HepG2 (cell line): ENCODE measurements at regions not wholly inside any gene's neighbourhood (a gene's known extent, or its start where the extent isn't known, plus 50 kb on each side); places are given as distances from the start of the nearest gene placed in this dataset.

Experiments used
- ATAC-seq: fragments of 200-7000 bp; cut with Tn5 transposase; 3 replicates; pipeline ENCODE4 v1.9.1; 2020; ENCODE audit warnings: mild to moderate bottlenecking, moderate library complexity
- BruUV-seq: library from RNA; stranded (reverse); fragments of 400-500 nt; replicated peaks from 2 replicates; lab custom pipeline; 2021; lab: Mats Ljungman, UMichigan
- CTCF ChIA-PET: fragments of 300-600 bp; formaldehyde crosslinking; extraction: SDS; loops from one replicate; lab custom pipeline; 2021; ENCODE audit warnings: low total read pairs, inconsistent platforms, low intra/inter-chr PET ratio; lab: Yijun Ruan, JAX
- POLR2A ChIA-PET: fragments of 350-600 bp; sonication (Branson Sonifier 250); formaldehyde crosslinking; loops from one replicate; lab custom pipeline; 2020; ENCODE audit warnings: antibody characterized with exemption, inconsistent platforms; lab: Yijun Ruan, JAX
- DNase-seq: peaks from one replicate; pipeline ENCODE4 v3.0.0-alpha.2; 2015; ENCODE audit warnings: low spot score
- FAIRE-seq: peaks from 3 replicates; lab custom pipeline; 2011; peaks lifted over from hg19 to GRCh38; lab: Jason Lieb, UNC
- H2AFZ ChIP-seq: one replicate; pipeline ENCODE4 v1.6.1; 2011; ENCODE audit warnings: low read length, inconsistent platforms
- H3K27ac ChIP-seq: fragments of 300-600 bp; 3 replicates; pipeline ENCODE4 v1.8.0; 2011; ENCODE audit warnings: mixed run types, mild to moderate bottlenecking, mixed read lengths, low read length, inconsistent platforms; ENCODE audit not compliant: insufficient read depth; ENCODE audit errors: extremely low read length
- H3K27me3 ChIP-seq, 2 experiments: fragments of 200-600 bp in 1 of 2; 2 replicates in 1 of 2; 3 replicates in 1 of 2; pipeline versions ENCODE4 v1.6.0 to v1.8.0; 2011; ENCODE audit warnings: low read length in 2 of 2, mild to moderate bottlenecking in 2 of 2, moderate library complexity in 2 of 2, inconsistent platforms in 1 of 2; ENCODE audit not compliant: insufficient read depth in 2 of 2, control insufficient read depth in 1 of 2
- H3K36me3 ChIP-seq, 2 experiments: fragments of 200-600 bp in 1 of 2; replicated peaks in 1 of 2; 2 replicates in 1 of 2; 3 replicates in 1 of 2; pipeline versions ENCODE4 v1.5.1 to v1.8.0; 2011; ENCODE audit warnings: low read length in 2 of 2, inconsistent platforms in 1 of 2; ENCODE audit not compliant: insufficient read depth in 2 of 2, control insufficient read depth in 1 of 2
- H3K4me1 ChIP-seq: 2 replicates; pipeline ENCODE4 v1.5.1; 2012; ENCODE audit warnings: low read length, inconsistent platforms; ENCODE audit not compliant: insufficient read depth
- H3K4me2 ChIP-seq: 2 replicates; pipeline ENCODE4 v1.6.0; 2011; ENCODE audit warnings: low read depth, low read length, inconsistent platforms
- H3K4me3 ChIP-seq, 3 experiments: fragments of 200-600 bp in 1 of 3; sonication (generic), shearing (Covaris generic) in 1 of 3; replicated peaks in 1 of 3; 2 replicates each; pipeline ENCODE4 v1.5.1; 2011 to 2016; ENCODE audit warnings: low read length in 3 of 3, inconsistent platforms in 2 of 3, low read depth in 2 of 3, mild to moderate bottlenecking in 2 of 3, control low read depth in 1 of 3, mixed read lengths in 1 of 3; ENCODE audit not compliant: insufficient read depth in 1 of 3
- H3K79me2 ChIP-seq: one replicate; pipeline ENCODE4 v1.6.1; 2011; ENCODE audit warnings: low read length, inconsistent platforms; ENCODE audit not compliant: insufficient read depth
- H3K9ac ChIP-seq: 2 replicates; pipeline ENCODE4 v1.6.0; 2011; ENCODE audit warnings: mild to moderate bottlenecking, low read depth, low read length, inconsistent platforms; ENCODE audit not compliant: insufficient read depth
- H3K9me3 ChIP-seq: 2 replicates; pipeline ENCODE4 v1.5.1; 2012; ENCODE audit warnings: mild to moderate bottlenecking, low read length
- H4K20me1 ChIP-seq: 2 replicates; pipeline ENCODE4 v1.6.0; 2011; ENCODE audit warnings: inconsistent platforms, mild to moderate bottlenecking, low read length, moderate library complexity; ENCODE audit not compliant: insufficient read depth
- CC2D1A ChIP-seq: sonication (generic); formaldehyde crosslinking; IDR thresholded peaks from 2 replicates; pipeline ENCODE4 v1.8.1; 2023; ENCODE audit warnings: mild to moderate bottlenecking, missing genetic modification reagents
- LCORL ChIP-seq, 2 experiments: fragments of 450-650 bp in 1 of 2; sonication (generic) in 1 of 2; formaldehyde crosslinking in 1 of 2; IDR thresholded peaks; 2 replicates each; pipeline versions ENCODE4 v1.5.0 to v1.6.1; 2017 to 2020; ENCODE audit warnings: antibody characterized with exemption in 1 of 2, missing genetic modification reagents in 1 of 2
- NCOA2 ChIP-seq: sonication (generic); formaldehyde crosslinking; IDR thresholded peaks from 2 replicates; pipeline ENCODE4 v1.8.0; 2022; ENCODE audit warnings: inconsistent platforms
- PAX8 ChIP-seq: sonication (generic); formaldehyde crosslinking; IDR thresholded peaks from 2 replicates; pipeline ENCODE4 v1.8.0; 2022; ENCODE audit warnings: mild to moderate bottlenecking, missing genetic modification reagents, borderline replicate concordance
- ZNF510 ChIP-seq: sonication (generic); formaldehyde crosslinking; IDR thresholded peaks from 2 replicates; pipeline ENCODE4 v1.4.0; 2020; ENCODE audit warnings: low read depth, mild to moderate bottlenecking, missing genetic modification reagents
- ZNF530 ChIP-seq: sonication (generic); formaldehyde crosslinking; IDR thresholded peaks from 2 replicates; pipeline ENCODE4 v1.5.0; 2020; ENCODE audit warnings: low read depth, mild to moderate bottlenecking, missing genetic modification reagents
- ZNF580 ChIP-seq: IDR thresholded peaks from 2 replicates; pipeline ENCODE4 v1.6.1; 2016; ENCODE audit warnings: low read depth, borderline replicate concordance
- WGBS: methylation state at CpG from one replicate; pipeline ENCODE4 v1.1.6; 2017; ENCODE audit warnings: low lambda C conversion rate; 5-methylcytosine and 5-hydroxymethylcytosine counted together
- in situ Hi-C: cut with HindIII; loops from 2 replicates; pipeline ENCODE4 v1.10.0; 2017; ENCODE audit warnings: low pct_unique_long_range_greater_than_20kb; ENCODE audit not compliant: extremely low pct_ligation_motif_present
- intact Hi-C: fragments of 100-400 bp; cut with micrococcal nuclease; formaldehyde crosslinking; loops from one replicate; pipeline ENCODE4 v1.10.0; 2022; ENCODE audit not compliant: unreplicated experiment

GRCh38 chrX:65588795-65589194, 54.2 kb upstream of the LAS1L start (continued):
- no peak for TF ChIP-seq CC2D1A (CRISPR knock-in tag)
- no peak for TF ChIP-seq PAX8 (CRISPR knock-in tag)
- no peak for TF ChIP-seq NCOA2 (CRISPR knock-in tag)
- TF ChIP-seq LCORL (IDR thresholded peaks at IDR 0.05), result no peak
- no peak for TF ChIP-seq LCORL (CRISPR knock-in tag; IDR thresholded peaks at IDR 0.05)

GRCh38 chrX:65587616-65588526, 53.3 kb upstream of the LAS1L start:
- Histone ChIP-seq H3K9me3 (no peaks in the 10 kb centered on the region), H4K20me1 (no peaks in the 10 kb centered on the region), H3K4me1 (no peaks in the 10 kb centered on the region), H3K4me3 (no peak overlapping the region), H3K4me2 (no peak overlapping the region), H3K79me2 (no peaks in the 10 kb centered on the region), H3K9ac (no peak overlapping the region), H3K27ac (no peak overlapping the region), H3K36me3 (no peaks in the 10 kb centered on the region), H3K27me3 (no peaks in the 10 kb centered on the region), H2AFZ (no peak overlapping the region)
- BruUV-seq, result no TSS peak
- in situ Hi-C loops, result loop anchor here (10.0 to 25.0 kb wide), 2 partner anchors 397 to 1149 kb away; no protein-coding TSS in a partner anchor
- WGBS, result 30% methylated on average over 2 of the region's 10 CpGs
- ChIA-PET CTCF (no interaction called here), POLR2A (no interaction called here)
- ATAC-seq (no peak), FAIRE-seq (no peak), DNase-seq (no peak)
- TF ChIP-seq ZNF530 (CRISPR knock-in tag) (no peak), ZNF510 (CRISPR knock-in tag) (no peak), ZNF580 (no peak)
- intact Hi-C loops, result no loop called here
